Natural killer cell (primary cell): ENCODE measurements at regions not wholly inside any gene's neighbourhood (a gene's known extent, or its start where the extent isn't known, plus 50 kb on each side); places are given as distances from the start of the nearest gene placed in this dataset.

Experiments used
- ATAC-seq, 3 donors: fragments of 150-1000 bp in 2 of 3; fragments of 200-7000 bp in 1 of 3; cut with Tn5 transposase; 1 replicate in 1 of 3; 2 replicates in 2 of 3; pipeline ENCODE4 v1.10.0; 2021; ENCODE audit warnings: mild to moderate bottlenecking in 2 of 3, moderate library complexity in 2 of 3
- DNase-seq, 2 donors: peaks; one replicate each; pipeline versions ENCODE4 v3.0.0 to v3.0.0-alpha.2; 2013 to 2021; ENCODE audit warnings: mixed read lengths in 1 of 2
- H3K27ac ChIP-seq: one replicate; pipeline ENCODE4 v1.5.1; 2013; ENCODE audit warnings: mild to moderate bottlenecking, low read length
- H3K27me3 ChIP-seq: one replicate; pipeline ENCODE4 v1.6.1; 2013; ENCODE audit warnings: low read length; ENCODE audit not compliant: control insufficient read depth, insufficient read depth
- H3K36me3 ChIP-seq: one replicate; pipeline ENCODE4 v1.6.1; 2013; ENCODE audit warnings: low read length; ENCODE audit not compliant: control insufficient read depth, insufficient read depth
- H3K4me1 ChIP-seq: one replicate; pipeline ENCODE4 v1.6.1; 2013; ENCODE audit warnings: low read length; ENCODE audit not compliant: control insufficient read depth, insufficient read depth
- H3K4me3 ChIP-seq: one replicate; pipeline ENCODE4 v1.5.1; 2013; ENCODE audit warnings: low read length
- H3K9me3 ChIP-seq: one replicate; pipeline ENCODE4 v1.6.1; 2013; ENCODE audit warnings: low read length; ENCODE audit not compliant: control insufficient read depth, insufficient read depth
- H3K27ac Mint-ChIP-seq, 2 donors: one replicate each; pipeline ENCODE4 v1.8.0; 2022; ENCODE audit warnings: mild to moderate bottlenecking in 2 of 2, mixed read lengths in 2 of 2, moderate library complexity in 1 of 2
- H3K27me3 Mint-ChIP-seq, 2 donors: one replicate each; pipeline ENCODE4 v1.8.0; 2022; ENCODE audit warnings: low read depth in 2 of 2, mixed read lengths in 2 of 2
- H3K36me3 Mint-ChIP-seq: one replicate; pipeline ENCODE4 v1.8.0; 2022; ENCODE audit warnings: mixed read lengths
- H3K4me1 Mint-ChIP-seq, 2 donors: one replicate each; pipeline ENCODE4 v1.8.0; 2022; ENCODE audit warnings: mixed read lengths in 2 of 2
- H3K4me3 Mint-ChIP-seq: one replicate; pipeline ENCODE4 v1.8.0; 2022; ENCODE audit warnings: mild to moderate bottlenecking, moderate library complexity, mixed read lengths
- H3K9me3 Mint-ChIP-seq, 2 donors: one replicate each; pipeline ENCODE4 v1.8.0; 2022; ENCODE audit warnings: mixed read lengths in 2 of 2
- WGBS: methylation state at CpG from one replicate; pipeline ENCODE4 v1.1.7; 2013; ENCODE audit warnings: missing lambda C conversion rate; ENCODE audit not compliant: insufficient coverage; 5-methylcytosine and 5-hydroxymethylcytosine counted together
- intact Hi-C: fragments of 100-400 bp; cut with micrococcal nuclease; formaldehyde crosslinking; loops from one replicate; pipeline ENCODE4 v1.14.2; 2022
- TF ChIP-seq, protein P1 (sequence below): fragments of 200-600 bp; IDR thresholded peaks from one replicate; pipeline ENCODE4 v1.8.0; 2022; ENCODE audit warnings: antibody characterized with exemption

GRCh38 chr7:27405780-27406179 lies 163.2 kb downstream of the EVX1 start:
- intact Hi-C loops, result no loop called here
- no peak for DNase-seq
- Histone ChIP-seq H3K4me1 (no peaks in the 10 kb centered on the region), H3K27ac (no peak overlapping the region), H3K36me3 (no peaks in the 10 kb centered on the region), H3K9me3 (no peaks in the 10 kb centered on the region), H3K4me3 (no peak overlapping the region), H3K27me3 (no peaks in the 10 kb centered on the region)
- ATAC-seq, result no peak
- H3K4me1 Mint-ChIP-seq, result peaks cover 0 to 4% of the 10 kb centered on the region in 2 donors
- no peaks in the 10 kb centered on the region for H3K36me3 Mint-ChIP-seq
- WGBS, result 88% methylated on average over 8 of the region's 8 CpGs
- H3K4me3 Mint-ChIP-seq, result no peak overlapping the region
- H3K9me3 Mint-ChIP-seq, result no peaks in the 10 kb centered on the region
- peaks cover 17 to 18% of the 10 kb centered on the region in 2 donors for H3K27me3 Mint-ChIP-seq
- TF ChIP-seq, protein P1, sequence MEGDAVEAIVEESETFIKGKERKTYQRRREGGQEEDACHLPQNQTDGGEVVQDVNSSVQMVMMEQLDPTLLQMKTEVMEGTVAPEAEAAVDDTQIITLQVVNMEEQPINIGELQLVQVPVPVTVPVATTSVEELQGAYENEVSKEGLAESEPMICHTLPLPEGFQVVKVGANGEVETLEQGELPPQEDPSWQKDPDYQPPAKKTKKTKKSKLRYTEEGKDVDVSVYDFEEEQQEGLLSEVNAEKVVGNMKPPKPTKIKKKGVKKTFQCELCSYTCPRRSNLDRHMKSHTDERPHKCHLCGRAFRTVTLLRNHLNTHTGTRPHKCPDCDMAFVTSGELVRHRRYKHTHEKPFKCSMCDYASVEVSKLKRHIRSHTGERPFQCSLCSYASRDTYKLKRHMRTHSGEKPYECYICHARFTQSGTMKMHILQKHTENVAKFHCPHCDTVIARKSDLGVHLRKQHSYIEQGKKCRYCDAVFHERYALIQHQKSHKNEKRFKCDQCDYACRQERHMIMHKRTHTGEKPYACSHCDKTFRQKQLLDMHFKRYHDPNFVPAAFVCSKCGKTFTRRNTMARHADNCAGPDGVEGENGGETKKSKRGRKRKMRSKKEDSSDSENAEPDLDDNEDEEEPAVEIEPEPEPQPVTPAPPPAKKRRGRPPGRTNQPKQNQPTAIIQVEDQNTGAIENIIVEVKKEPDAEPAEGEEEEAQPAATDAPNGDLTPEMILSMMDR, result no peak
- no peak overlapping the region for H3K27ac Mint-ChIP-seq

GRCh38 chr7:27409311-27409710 lies 166.7 kb downstream of the EVX1 start:
- intact Hi-C loops, result no loop called here
- H3K27ac Mint-ChIP-seq, result no peak overlapping the region
- 72% methylated on average over 3 of the region's 3 CpGs for WGBS
- no peak overlapping the region for H3K4me3 ChIP-seq
- H3K4me1 Mint-ChIP-seq, result peaks cover 0 to 4% of the 10 kb centered on the region in 2 donors
- no peaks in the 10 kb centered on the region for H3K36me3 ChIP-seq
- ATAC-seq (no peak), DNase-seq (no peak)
- no peaks in the 10 kb centered on the region for H3K9me3 Mint-ChIP-seq
- H3K4me1 ChIP-seq, result no peaks in the 10 kb centered on the region
- H3K36me3 Mint-ChIP-seq, result no peaks in the 10 kb centered on the region
- peaks cover 25 to 29% of the 10 kb centered on the region in 2 donors for H3K27me3 Mint-ChIP-seq
- H3K27me3 ChIP-seq, result no peaks in the 10 kb centered on the region
- no peak overlapping the region for H3K4me3 Mint-ChIP-seq
- H3K9me3 ChIP-seq, result no peaks in the 10 kb centered on the region
- TF ChIP-seq, protein P1, result no peak
- H3K27ac ChIP-seq, result no peak overlapping the region

DNA sequence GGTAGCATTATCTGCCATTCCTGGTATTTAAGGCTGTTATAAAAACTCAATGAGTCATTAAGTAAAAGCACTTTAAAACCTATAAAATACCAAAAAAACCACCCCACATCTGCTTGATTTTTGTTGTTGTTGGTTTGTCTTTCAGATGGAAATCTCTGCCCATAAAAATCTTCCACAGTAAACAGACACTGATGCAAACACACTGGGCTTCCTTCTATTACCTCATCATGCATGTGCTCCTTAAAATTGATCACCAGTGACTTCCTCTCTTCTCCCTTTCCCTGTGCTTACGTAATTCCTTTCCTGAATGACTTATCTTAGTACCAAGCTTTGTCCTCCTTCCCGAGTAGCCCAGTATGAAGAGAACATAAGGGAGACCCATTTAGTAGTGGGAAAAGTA lies 167.2 kb downstream of the EVX1 start:
- TF ChIP-seq, protein P1, result no peak
- no peaks in the 10 kb centered on the region for H3K27me3 ChIP-seq
- H3K36me3 Mint-ChIP-seq, result no peaks in the 10 kb centered on the region
- no peak overlapping the region for H3K4me3 ChIP-seq
- H3K27ac Mint-ChIP-seq, result no peak overlapping the region
- H3K9me3 ChIP-seq, result no peaks in the 10 kb centered on the region
- WGBS, result 60% methylated on average over 1 of the region's 2 CpGs
- H3K36me3 ChIP-seq, result no peaks in the 10 kb centered on the region
- intact Hi-C loops, result no loop called here
- no peak overlapping the region for H3K27ac ChIP-seq
- no peaks in the 10 kb centered on the region for H3K4me1 ChIP-seq
- peaks cover 0 to 4% of the 10 kb centered on the region in 2 donors for H3K4me1 Mint-ChIP-seq
- no peak for DNase-seq
- no peak overlapping the region for H3K4me3 Mint-ChIP-seq
- peaks cover 25 to 32% of the 10 kb centered on the region in 2 donors for H3K27me3 Mint-ChIP-seq
- no peak for ATAC-seq
- H3K9me3 Mint-ChIP-seq, result no peaks in the 10 kb centered on the region

DNA sequence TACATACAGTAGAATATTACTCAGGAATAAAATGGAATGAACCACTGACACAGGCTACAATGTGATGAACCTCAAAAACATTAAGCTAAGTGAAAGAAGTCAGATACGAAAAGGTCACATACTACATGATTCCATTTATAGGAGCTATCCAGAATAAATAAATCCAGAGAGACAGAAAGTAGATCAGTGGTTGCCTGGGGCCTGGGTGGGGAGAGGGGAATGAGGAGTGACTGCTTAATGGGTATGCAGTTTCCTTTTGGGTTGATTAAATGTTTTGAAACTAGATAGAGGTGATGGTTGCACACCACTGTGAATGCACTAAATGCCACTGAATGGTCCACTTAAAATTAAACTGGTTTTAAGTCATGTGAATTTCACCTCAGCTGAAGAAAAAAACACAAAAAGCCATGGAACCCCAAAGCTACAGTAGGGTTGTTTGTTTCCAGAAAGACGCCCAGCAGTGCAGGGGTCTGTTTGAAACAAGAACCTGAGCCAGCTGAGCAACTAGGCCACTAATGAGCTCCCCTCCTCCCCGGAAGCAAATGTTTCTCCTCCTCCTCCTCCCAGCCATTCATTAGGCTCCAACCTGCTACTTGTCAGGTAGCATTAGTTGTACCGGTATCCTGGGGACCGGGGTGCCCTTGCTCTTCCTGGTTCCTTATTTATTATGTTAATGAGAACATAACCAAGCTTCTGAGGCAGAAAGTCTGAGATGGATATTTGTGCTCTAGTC lies 168.4 kb downstream of the EVX1 start:
- Mint-ChIP-seq H3K27ac (no peak overlapping the region), H3K27me3 (peaks cover 15 to 24% of the 10 kb centered on the region in 2 donors), H3K36me3 (no peaks in the 10 kb centered on the region), H3K4me3 (no peak overlapping the region), H3K4me1 (peaks cover 0 to 1% of the 10 kb centered on the region in 2 donors), H3K9me3 (no peaks in the 10 kb centered on the region)
- DNase-seq, result no peak
- Histone ChIP-seq H3K27me3 (no peaks in the 10 kb centered on the region), H3K9me3 (no peaks in the 10 kb centered on the region), H3K27ac (no peak overlapping the region), H3K4me1 (no peaks in the 10 kb centered on the region), H3K36me3 (no peaks in the 10 kb centered on the region), H3K4me3 (no peak overlapping the region)
- ATAC-seq, result no peak
- TF ChIP-seq, protein P1, result no peak
- WGBS, result 80% methylated on average over 5 of the region's 5 CpGs
- intact Hi-C loops, result no loop called here
